Suprapubic skin (tissue), 4 donors: ENCODE measurements at regions not wholly inside any gene's neighbourhood (a gene's known extent, or its start where the extent isn't known, plus 50 kb on each side); places are given as distances from the start of the nearest gene placed in this dataset.

ENCODE experiments used
- DNase-seq, 2 donors: peaks; one replicate each; pipeline ENCODE4 v3.0.0-alpha.2; 2019; ENCODE audit warnings: low spot score in 2 of 2
- H3K27ac ChIP-seq: fragments of 200-600 bp; sonication (generic); one replicate; pipeline ENCODE4 v1.5.1; 2019
- H3K27me3 ChIP-seq: fragments of 200-600 bp; sonication (generic); one replicate; pipeline ENCODE4 v1.5.1; 2019
- H3K36me3 ChIP-seq: fragments of 200-600 bp; sonication (generic); one replicate; pipeline ENCODE4 v1.5.1; 2019
- H3K4me1 ChIP-seq: fragments of 200-600 bp; sonication (generic); one replicate; pipeline ENCODE4 v1.5.1; 2019
- H3K4me3 ChIP-seq: fragments of 200-600 bp; sonication (generic); one replicate; pipeline ENCODE4 v1.5.1; 2019; ENCODE audit warnings: mild to moderate bottlenecking
- H3K9me3 ChIP-seq: fragments of 200-600 bp; sonication (generic); one replicate; pipeline ENCODE4 v1.5.1; 2019
- CTCF ChIP-seq, 2 donors: fragments of 200-600 bp in 1 of 2; fragments of 450-650 bp in 1 of 2; sonication (generic) in 1 of 2; IDR thresholded peaks; one replicate each; pipeline ENCODE4 v1.5.1; 2016 to 2019; ENCODE audit warnings: antibody characterized with exemption in 2 of 2, mild to moderate bottlenecking in 1 of 2, moderate library complexity in 1 of 2
- EP300 ChIP-seq: sonication (generic); formaldehyde crosslinking; IDR thresholded peaks from one replicate; pipeline ENCODE4 v1.6.1; 2017; ENCODE audit warnings: antibody characterized with exemption
- POLR2A ChIP-seq, 2 donors: fragments of 450-650 bp; IDR thresholded peaks; one replicate each; pipeline ENCODE4 v1.6.1; 2017; ENCODE audit warnings: antibody characterized with exemption in 2 of 2, mild to moderate bottlenecking in 2 of 2, moderate library complexity in 2 of 2
- POLR2AphosphoS5 ChIP-seq, 3 donors: sonication (generic); formaldehyde crosslinking; IDR thresholded peaks; one replicate each; pipeline ENCODE4 v1.6.1; 2017; ENCODE audit warnings: antibody characterized with exemption in 3 of 3
- WGBS: methylation state at CpG from one replicate; pipeline ENCODE4 v1.1.5; 2018; 5-methylcytosine and 5-hydroxymethylcytosine counted together

- H3K27ac ChIP-seq, result no peak overlapping the region
- no peaks in the 10 kb centered on the region for H3K27me3 ChIP-seq
- no peak overlapping the region for H3K4me3 ChIP-seq
- no peak for DNase-seq
- 62% methylated on average over 2 of the region's 2 CpGs for WGBS
- H3K9me3 ChIP-seq, result no peaks in the 10 kb centered on the region
- TF ChIP-seq POLR2A (IDR thresholded peaks at IDR 0.05) (no peak), CTCF (IDR thresholded peaks at IDR 0.05) (no peak), EP300 (no peak), POLR2AphosphoS5 (IDR thresholded peaks at IDR 0.05) (no peak)
- H3K4me1 ChIP-seq, result no peaks in the 10 kb centered on the region
- no peaks in the 10 kb centered on the region for H3K36me3 ChIP-seq
Observed at GRCh38 chr2:223457301-223457700, 144.9 kb downstream of the SCG2 start.

GRCh38 chr2:223459328-223459939 lies 142.7 kb downstream of the SCG2 start:
- no peaks in the 10 kb centered on the region for H3K9me3 ChIP-seq
- H3K27ac ChIP-seq, result no peak overlapping the region
- H3K4me1 ChIP-seq, result no peaks in the 10 kb centered on the region
- DNase-seq, result no peak
- no peaks in the 10 kb centered on the region for H3K36me3 ChIP-seq
- no peak for TF ChIP-seq EP300
- no peak for TF ChIP-seq POLR2AphosphoS5 (IDR thresholded peaks at IDR 0.05)
- TF ChIP-seq CTCF (IDR thresholded peaks at IDR 0.05), result peak in 1 of 2 donors; percentile 5
- 48% methylated on average over 4 of the region's 4 CpGs for WGBS
- no peaks in the 10 kb centered on the region for H3K27me3 ChIP-seq
- no peak overlapping the region for H3K4me3 ChIP-seq

- Histone ChIP-seq H3K27ac (no peak overlapping the region), H3K4me3 (no peak overlapping the region), H3K36me3 (no peaks in the 10 kb centered on the region), H3K4me1 (no peaks in the 10 kb centered on the region), H3K9me3 (no peaks in the 10 kb centered on the region), H3K27me3 (no peaks in the 10 kb centered on the region)
- DNase-seq, result no peak
- TF ChIP-seq POLR2AphosphoS5 (IDR thresholded peaks at IDR 0.05), result no peak
- TF ChIP-seq EP300, result no peak
- no peak for TF ChIP-seq POLR2A (IDR thresholded peaks at IDR 0.05)
- no peak for TF ChIP-seq CTCF (IDR thresholded peaks at IDR 0.05)
- WGBS, result 79% methylated on average over 1 of the region's 1 CpG
Observed at GRCh38 chr2:223460209-223460608, 142.0 kb downstream of the SCG2 start.

GRCh38 chr2:223460774-223461211 lies 141.4 kb downstream of the SCG2 start:
- no peak for DNase-seq
- TF ChIP-seq EP300 (no peak), POLR2AphosphoS5 (IDR thresholded peaks at IDR 0.05) (no peak), CTCF (IDR thresholded peaks at IDR 0.05) (no peak), POLR2A (IDR thresholded peaks at IDR 0.05) (no peak)
- no peaks in the 10 kb centered on the region for H3K36me3 ChIP-seq
- no peak overlapping the region for H3K4me3 ChIP-seq
- H3K4me1 ChIP-seq, result no peaks in the 10 kb centered on the region
- H3K9me3 ChIP-seq, result no peaks in the 10 kb centered on the region
- no peaks in the 10 kb centered on the region for H3K27me3 ChIP-seq
- H3K27ac ChIP-seq, result no peak overlapping the region

- no peaks in the 10 kb centered on the region for H3K27me3 ChIP-seq
Observed at GRCh38 chr2:223464071-223464470, 138.1 kb downstream of the SCG2 start.

More at GRCh38 chr2:223464071-223464470, 138.1 kb downstream of the SCG2 start:
- Histone ChIP-seq H3K9me3 (no peaks in the 10 kb centered on the region), H3K4me3 (no peak overlapping the region), H3K4me1 (no peaks in the 10 kb centered on the region), H3K27ac (no peak overlapping the region), H3K36me3 (no peaks in the 10 kb centered on the region)
- TF ChIP-seq POLR2A (IDR thresholded peaks at IDR 0.05) (no peak), EP300 (no peak), CTCF (IDR thresholded peaks at IDR 0.05) (no peak), POLR2AphosphoS5 (IDR thresholded peaks at IDR 0.05) (no peak)
- 96% methylated on average over 2 of the region's 2 CpGs for WGBS
- DNase-seq, result no peak
